ENCODE measurements at regions not wholly inside any gene's neighbourhood (a gene's known extent, or its start where the extent isn't known, plus 50 kb on each side); places are given as distances from the start of the nearest gene placed in this dataset.
"Not testable (repeated sequence)": the region's sequence is repeated elsewhere in the genome, so short reads cannot be mapped to it uniquely, and the experiment has no call there.

- TF ChIP-seq CTCF, POLR2A (IDR thresholded peaks at IDR 0.05): not testable (repeated sequence)
These were observed 473.8 kb downstream of the CDH10 start for GRCh38 chr5:24170930-24171329.
